ENCODE measurements at regions not wholly inside any gene's neighbourhood (a gene's known extent, or its start where the extent isn't known, plus 50 kb on each side); places are given as distances from the start of the nearest gene placed in this dataset.

DNA sequence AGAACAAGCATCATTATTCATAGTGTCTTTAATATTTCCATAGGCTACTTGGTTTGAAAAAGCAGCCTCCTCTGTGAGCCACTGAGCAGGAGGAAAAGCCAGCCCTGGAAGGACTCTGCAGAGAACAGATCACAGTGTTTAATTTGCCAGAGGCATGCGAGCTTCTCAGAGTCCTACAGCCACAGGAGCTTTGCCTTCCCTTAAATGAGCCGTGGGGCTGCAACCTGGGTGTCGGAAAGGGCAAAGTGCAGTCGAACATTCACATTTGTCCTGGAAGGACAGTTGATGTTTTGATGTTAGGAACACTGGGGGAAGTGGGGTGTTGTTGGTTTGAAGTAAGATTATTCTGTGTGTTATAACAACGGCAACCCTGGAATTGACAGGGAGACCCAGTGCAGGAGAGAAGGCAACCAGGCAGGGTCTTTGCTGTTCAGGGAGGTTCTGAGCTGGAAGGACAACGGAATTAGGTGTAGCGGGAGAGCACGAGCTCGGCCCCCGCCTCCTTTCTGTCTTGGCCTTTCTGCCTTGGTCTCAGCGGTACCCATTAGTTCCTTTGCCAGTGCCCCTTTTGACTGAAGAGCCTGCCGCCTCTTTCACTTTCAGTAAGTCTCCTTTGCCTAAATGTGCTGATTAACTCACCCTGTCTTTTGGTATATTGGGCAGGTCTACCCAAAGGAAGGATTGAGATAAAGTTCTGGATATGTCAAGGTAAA is 192.3 kb upstream of the PITRM1 start:
- Histone ChIP-seq H3K4ac (ENCODE audit: low read depth, low read length) (no peak overlapping the region), H3K4me3 (ENCODE audit: insufficient read depth, low read depth, low read length) (no peak overlapping the region), H3K27me3 (ENCODE audit: control insufficient read depth, insufficient read depth, low read length) (no peaks in the 10 kb centered on the region), H2AK9ac (replicated peaks; ENCODE audit: low read depth, low read length, poor library complexity) (no peak overlapping the region), H2BK120ac (ENCODE audit: low read depth, low read length) (no peak overlapping the region), H2AK5ac (ENCODE audit: low read depth, low read length) (no peak overlapping the region), H3K4me1 (ENCODE audit: control insufficient read depth, insufficient read depth, low read length) (peaks cover 9% of the 10 kb centered on the region; the same call in 1 of the 2 replicates), H3K9me1 (ENCODE audit: insufficient read depth, low read length) (no peaks in the 10 kb centered on the region), H3K56ac (ENCODE audit: extremely low read depth, insufficient read depth, low read length) (no peak overlapping the region), H3K27ac (ENCODE audit: insufficient read depth, low read length) (peak overlapping the region; percentile 6; the same call in 1 of the 2 replicates), H2AFZ (replicated peaks; ENCODE audit: low read length, poor library complexity) (no peak overlapping the region), H2BK15ac (ENCODE audit: low read depth, low read length) (no peak overlapping the region; the same call in 2 of the 3 replicates), H3K9ac (ENCODE audit: low read depth, low read length) (no peak overlapping the region), H4K8ac (ENCODE audit: low read depth in 2 of 2, low read length in 2 of 2) (no peak overlapping the region), H2BK20ac (ENCODE audit: low read depth, low read length) (no peak overlapping the region), H3K23ac (ENCODE audit: low read depth, low read length) (no peak overlapping the region), H4K91ac (ENCODE audit: insufficient read depth, low read depth, low read length) (no peak overlapping the region), H3K9me3 (ENCODE audit: control insufficient read depth, insufficient read depth, low read length) (peaks cover 5% of the 10 kb centered on the region), H4K5ac (ENCODE audit: low read depth, low read length) (no peak overlapping the region; the same call in 1 of the 2 replicates), H2BK5ac (ENCODE audit: low read depth, low read length, poor library complexity, severe bottlenecking) (no peak overlapping the region), H4K20me1 (ENCODE audit: insufficient read depth, low read length) (no peaks in the 10 kb centered on the region), H3K79me1 (ENCODE audit: low read depth in 1 of 2, low read length in 2 of 2) (no peaks in the 10 kb centered on the region), H3K18ac (ENCODE audit: low read depth, low read length) (peak overlapping the region; percentile 6; the same call in 1 of the 2 replicates), H3K14ac (replicated peaks; ENCODE audit: low read depth, low read length) (0 out of 2 replicates have a peak overlapping the region, but pooled peaks have one; percentile 25), H3K4me2 (ENCODE audit: low read depth, low read length) (no peak overlapping the region), H3K36me3 (ENCODE audit: control insufficient read depth, insufficient read depth, low read length) (no peaks in the 10 kb centered on the region)
- DNase-seq (no peak), ATAC-seq (ENCODE audit: low read depth) (no peak)
- POLR2A ChIA-PET (ENCODE audit: unreplicated experiment) = no interaction called here
- TF ChIP-seq FOS (IDR thresholded peaks at IDR 0.05; ENCODE audit: low read depth, low read length) = no peak
- TF ChIP-seq, protein P1, sequence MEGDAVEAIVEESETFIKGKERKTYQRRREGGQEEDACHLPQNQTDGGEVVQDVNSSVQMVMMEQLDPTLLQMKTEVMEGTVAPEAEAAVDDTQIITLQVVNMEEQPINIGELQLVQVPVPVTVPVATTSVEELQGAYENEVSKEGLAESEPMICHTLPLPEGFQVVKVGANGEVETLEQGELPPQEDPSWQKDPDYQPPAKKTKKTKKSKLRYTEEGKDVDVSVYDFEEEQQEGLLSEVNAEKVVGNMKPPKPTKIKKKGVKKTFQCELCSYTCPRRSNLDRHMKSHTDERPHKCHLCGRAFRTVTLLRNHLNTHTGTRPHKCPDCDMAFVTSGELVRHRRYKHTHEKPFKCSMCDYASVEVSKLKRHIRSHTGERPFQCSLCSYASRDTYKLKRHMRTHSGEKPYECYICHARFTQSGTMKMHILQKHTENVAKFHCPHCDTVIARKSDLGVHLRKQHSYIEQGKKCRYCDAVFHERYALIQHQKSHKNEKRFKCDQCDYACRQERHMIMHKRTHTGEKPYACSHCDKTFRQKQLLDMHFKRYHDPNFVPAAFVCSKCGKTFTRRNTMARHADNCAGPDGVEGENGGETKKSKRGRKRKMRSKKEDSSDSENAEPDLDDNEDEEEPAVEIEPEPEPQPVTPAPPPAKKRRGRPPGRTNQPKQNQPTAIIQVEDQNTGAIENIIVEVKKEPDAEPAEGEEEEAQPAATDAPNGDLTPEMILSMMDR (conservative IDR thresholded peaks at IDR 0.05; ENCODE audit: low read depth, low read length) = no peak
- TF ChIP-seq, protein P2, sequence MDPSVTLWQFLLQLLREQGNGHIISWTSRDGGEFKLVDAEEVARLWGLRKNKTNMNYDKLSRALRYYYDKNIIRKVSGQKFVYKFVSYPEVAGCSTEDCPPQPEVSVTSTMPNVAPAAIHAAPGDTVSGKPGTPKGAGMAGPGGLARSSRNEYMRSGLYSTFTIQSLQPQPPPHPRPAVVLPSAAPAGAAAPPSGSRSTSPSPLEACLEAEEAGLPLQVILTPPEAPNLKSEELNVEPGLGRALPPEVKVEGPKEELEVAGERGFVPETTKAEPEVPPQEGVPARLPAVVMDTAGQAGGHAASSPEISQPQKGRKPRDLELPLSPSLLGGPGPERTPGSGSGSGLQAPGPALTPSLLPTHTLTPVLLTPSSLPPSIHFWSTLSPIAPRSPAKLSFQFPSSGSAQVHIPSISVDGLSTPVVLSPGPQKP (IDR thresholded peaks at IDR 0.05; ENCODE audit: borderline replicate concordance, low read depth, low read length) = no peak
- no peak for TF ChIP-seq MAFK (IDR thresholded peaks at IDR 0.05; ENCODE audit: low read depth, low read length)
- TF ChIP-seq CHD1 (IDR thresholded peaks at IDR 0.05; ENCODE audit: low read depth, low read length) = no peak
- TF ChIP-seq NFE2L2 (IDR thresholded peaks at IDR 0.05; ENCODE audit: low read depth, low read length) = no peak
- TF ChIP-seq RFX5 (IDR thresholded peaks at IDR 0.05; ENCODE audit: low read depth, low read length) = no peak
- TF ChIP-seq, protein P3, sequence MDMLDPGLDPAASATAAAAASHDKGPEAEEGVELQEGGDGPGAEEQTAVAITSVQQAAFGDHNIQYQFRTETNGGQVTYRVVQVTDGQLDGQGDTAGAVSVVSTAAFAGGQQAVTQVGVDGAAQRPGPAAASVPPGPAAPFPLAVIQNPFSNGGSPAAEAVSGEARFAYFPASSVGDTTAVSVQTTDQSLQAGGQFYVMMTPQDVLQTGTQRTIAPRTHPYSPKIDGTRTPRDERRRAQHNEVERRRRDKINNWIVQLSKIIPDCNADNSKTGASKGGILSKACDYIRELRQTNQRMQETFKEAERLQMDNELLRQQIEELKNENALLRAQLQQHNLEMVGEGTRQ (IDR thresholded peaks at IDR 0.05; ENCODE audit: low read depth, low read length) = no peak
- no peak for TF ChIP-seq POLR2A (IDR thresholded peaks at IDR 0.05; ENCODE audit: low read depth, low read length)
- TF ChIP-seq RCOR1 (IDR thresholded peaks at IDR 0.05; ENCODE audit: insufficient replicate concordance, low read length) = no peak
- in situ Hi-C loops (cut with MboI; ENCODE audit: low sequenced_read_pairs) (no loop called here), dilution Hi-C loops (cut with HindIII; ENCODE audit: low sequenced_read_pairs, unreplicated experiment) (no loop called here), intact Hi-C loops (cut with micrococcal nuclease) (loop anchor here (2.0 kb wide), 1 partner anchor 72 kb away; no protein-coding TSS in a partner anchor)
- 50% methylated on average over 4 of the region's 12 CpGs; no CpG with 5 or more reads in 1 of the 2 experiments for WGBS, 2 experiments (ENCODE audit: extremely low coverage in 2 of 2, insufficient read length in 1 of 2)
- CTCF ChIA-PET = no interaction called here
- BruUV-seq (replicated peaks) = no TSS peak
